ENCODE measurements at regions not wholly inside any gene's neighbourhood (a gene's known extent, or its start where the extent isn't known, plus 50 kb on each side); places are given as distances from the start of the nearest gene placed in this dataset.

- TF ChIP-seq CTCF (IDR thresholded peaks at IDR 0.05; ENCODE audit: borderline replicate concordance, extremely low read depth, low read length, poor library complexity, severe bottlenecking) (no peak), EZH2 (IDR thresholded peaks at IDR 0.05; ENCODE audit: borderline replicate concordance, low read depth, low read length, severe bottlenecking) (no peak)
Measured at GRCh38 chrX:125175991-125176584, 143.6 kb upstream of the TEX13C start.

Data from DND-41 (cell line).